GM21526 (cell line): ENCODE measurements at regions not wholly inside any gene's neighbourhood (a gene's known extent, or its start where the extent isn't known, plus 50 kb on each side); places are given as distances from the start of the nearest gene placed in this dataset.

Experiments
- ATAC-seq: cut with Tn5 transposase; IDR thresholded peaks from one replicate; pipeline ENCODE4 v1.9.1; 2021; ENCODE audit warnings: moderate library complexity; ENCODE audit not compliant: unreplicated experiment, low FRiP score

DNA sequence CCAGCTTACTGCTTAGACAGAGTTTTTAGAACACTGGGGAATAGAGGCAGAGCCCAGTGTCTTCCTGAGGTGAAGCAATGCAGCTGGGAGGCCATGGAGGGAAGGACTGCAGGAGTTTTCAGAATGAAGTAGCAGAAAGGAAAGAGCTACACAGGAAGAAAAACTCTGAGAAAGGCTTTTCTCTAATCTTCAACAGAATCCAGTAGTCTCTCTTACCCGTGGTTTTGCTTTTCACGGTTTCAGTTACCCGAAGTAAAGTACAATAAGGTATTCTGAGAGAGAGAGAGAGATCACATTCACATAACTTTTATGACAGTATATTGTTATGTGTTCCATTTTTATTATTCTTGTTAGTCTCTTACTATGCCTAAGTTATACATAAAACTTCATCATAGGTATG is 761.6 kb downstream of the BCL11B start:
- no peak for ATAC-seq

- ATAC-seq: no peak
Observed at GRCh38 chr14:98512501-98513251, 759.3 kb downstream of the BCL11B start.

GRCh38 chr14:98513558-98513957 is 758.4 kb downstream of the BCL11B start:
- ATAC-seq: no peak

GRCh38 chr14:98514016-98514415 is 758.0 kb downstream of the BCL11B start:
- ATAC-seq: no peak

DNA sequence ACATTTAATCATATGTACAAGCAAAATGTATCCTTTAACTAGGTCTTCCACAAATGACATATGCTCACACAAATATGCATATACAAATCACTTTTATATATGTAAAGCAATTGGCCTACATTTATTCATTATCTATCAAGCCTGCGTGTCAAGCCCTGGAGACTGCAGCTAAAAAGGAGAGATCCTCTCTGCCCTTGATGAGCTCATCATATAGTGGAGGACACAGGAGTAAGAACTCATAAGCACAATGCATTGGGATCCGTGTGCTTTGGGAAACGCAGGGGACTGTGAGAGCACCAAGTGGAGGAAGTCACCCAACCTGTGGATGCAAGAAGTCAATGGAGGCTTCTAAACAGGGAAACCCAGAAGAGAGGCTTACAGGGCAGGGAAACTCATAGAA is 735.7 kb downstream of the BCL11B start:
- no peak for ATAC-seq

- ATAC-seq: no peak
Observed at GRCh38 chr14:98542316-98542715, 729.7 kb downstream of the BCL11B start.

DNA sequence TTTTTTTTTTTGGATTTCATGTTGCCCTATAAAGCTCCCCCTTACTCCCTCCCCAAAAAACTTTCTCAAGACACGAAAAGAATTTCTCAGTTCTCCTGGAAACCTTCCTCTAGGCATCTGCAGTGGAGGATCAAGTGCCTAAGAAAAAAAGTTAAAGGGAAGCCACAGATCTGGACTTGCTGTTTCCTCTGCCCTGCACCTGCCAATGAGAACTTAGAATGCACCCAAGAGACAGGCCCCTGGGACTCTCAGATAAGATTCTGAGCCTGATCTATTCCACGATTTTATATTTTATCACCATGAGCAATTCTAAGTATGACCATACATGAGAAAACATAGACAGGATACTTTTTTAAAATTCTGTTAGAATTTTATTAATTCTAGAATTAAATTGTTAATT is 728.9 kb downstream of the BCL11B start:
- no peak for ATAC-seq

DNA sequence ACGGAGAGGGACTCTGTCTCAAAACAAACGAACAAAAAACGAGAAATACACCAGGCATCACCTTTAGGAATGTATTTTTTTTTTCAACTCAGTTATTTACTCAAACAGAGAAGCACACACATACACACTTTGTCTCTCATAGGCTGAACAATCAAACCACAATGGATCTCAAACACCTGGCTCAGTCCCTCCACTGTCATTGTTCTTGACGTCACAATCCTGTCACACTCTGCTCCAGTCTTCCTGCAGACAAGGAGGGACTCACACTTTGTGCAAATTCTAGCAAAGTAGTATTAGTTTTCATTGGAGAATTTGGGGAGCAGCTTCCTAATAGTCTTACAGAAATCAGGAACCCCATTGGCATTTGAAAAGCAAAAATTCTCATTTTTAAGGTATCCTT is 727.8 kb downstream of the BCL11B start:
- no peak for ATAC-seq

DNA sequence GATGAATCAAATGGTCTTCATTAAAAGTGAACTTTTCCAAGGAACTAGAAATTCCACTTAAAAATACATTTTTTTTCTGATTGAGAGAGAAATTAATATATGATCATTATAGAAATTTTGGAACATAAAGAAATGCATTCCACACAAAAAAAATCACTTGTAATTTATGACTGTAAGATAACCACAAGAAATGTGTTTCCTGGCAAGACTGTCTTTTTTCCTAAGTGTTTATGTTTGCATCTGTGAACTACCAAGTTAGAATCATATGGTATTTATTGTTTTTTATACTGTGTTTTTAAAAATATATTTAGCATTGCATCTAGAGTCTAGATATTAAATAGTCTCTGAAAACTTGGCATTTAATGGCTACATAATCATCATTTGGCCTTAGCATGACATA is 726.8 kb downstream of the BCL11B start:
- no peak for ATAC-seq

- ATAC-seq: no peak
Observed at GRCh38 chr14:98548071-98548686, 723.8 kb downstream of the BCL11B start.

- ATAC-seq: no peak
Observed at GRCh38 chr14:98551028-98551427, 721.0 kb downstream of the BCL11B start.

- no peak for ATAC-seq
Observed at GRCh38 chr14:98555440-98555839, 716.6 kb downstream of the BCL11B start.

- ATAC-seq: no peak
Observed at GRCh38 chr14:98564006-98564405, 708.0 kb downstream of the BCL11B start.

- no peak for ATAC-seq
Observed at GRCh38 chr14:98564541-98564940, 707.5 kb downstream of the BCL11B start.

DNA sequence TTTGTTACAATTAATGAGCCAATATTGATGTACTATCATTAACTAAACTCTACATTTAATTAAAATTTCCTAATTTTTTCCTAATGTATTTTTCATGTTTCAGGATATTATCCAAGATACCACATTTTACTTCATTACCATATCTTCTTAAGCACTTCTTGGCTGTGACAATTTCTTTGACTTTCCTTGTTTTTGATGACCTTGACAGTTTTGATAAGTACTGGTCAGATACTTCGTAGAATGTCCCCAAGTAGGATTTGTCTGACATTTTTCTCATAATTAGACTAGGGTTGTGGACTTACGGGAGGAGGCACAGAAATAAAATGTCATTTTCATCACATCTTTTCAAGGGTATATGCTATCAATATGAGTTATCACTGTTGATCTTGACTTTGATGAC is 700.9 kb downstream of the BCL11B start:
- ATAC-seq: no peak

GRCh38 chr14:98573082-98573481 is 698.9 kb downstream of the BCL11B start:
- no peak for ATAC-seq

GRCh38 chr14:98576463-98576862 is 695.5 kb downstream of the BCL11B start:
- ATAC-seq: no peak

- no peak for ATAC-seq
Observed at GRCh38 chr14:98578204-98578603, 693.8 kb downstream of the BCL11B start.

- ATAC-seq: no peak
Observed at GRCh38 chr14:98579140-98579539, 692.9 kb downstream of the BCL11B start.

DNA sequence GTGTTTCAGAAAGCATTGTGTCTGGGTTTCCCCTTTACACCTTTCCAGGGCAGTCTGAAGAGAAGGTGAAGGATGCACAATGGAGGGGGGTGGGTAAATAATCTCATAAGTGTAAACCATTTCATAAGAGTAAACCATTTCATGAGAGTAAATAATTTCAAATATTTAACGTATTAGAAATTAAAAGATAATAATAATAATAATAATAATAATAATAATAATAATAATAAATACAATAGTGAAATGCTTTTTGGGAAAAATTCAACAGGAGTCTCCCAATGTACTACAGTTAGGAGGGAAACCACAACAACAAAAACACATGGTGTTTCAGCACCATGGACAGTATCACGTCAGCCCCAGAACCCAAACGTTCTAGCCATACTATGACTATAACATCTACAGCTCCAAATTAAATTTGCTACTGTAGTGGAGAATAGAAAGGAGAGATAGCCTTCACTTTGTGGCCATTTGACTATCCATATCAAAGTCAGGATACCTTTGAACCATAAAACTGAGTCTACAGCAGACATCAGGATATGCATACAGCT is 691.8 kb downstream of the BCL11B start:
- ATAC-seq: no peak

GRCh38 chr14:98582276-98582675 is 689.7 kb downstream of the BCL11B start:
- no peak for ATAC-seq

DNA sequence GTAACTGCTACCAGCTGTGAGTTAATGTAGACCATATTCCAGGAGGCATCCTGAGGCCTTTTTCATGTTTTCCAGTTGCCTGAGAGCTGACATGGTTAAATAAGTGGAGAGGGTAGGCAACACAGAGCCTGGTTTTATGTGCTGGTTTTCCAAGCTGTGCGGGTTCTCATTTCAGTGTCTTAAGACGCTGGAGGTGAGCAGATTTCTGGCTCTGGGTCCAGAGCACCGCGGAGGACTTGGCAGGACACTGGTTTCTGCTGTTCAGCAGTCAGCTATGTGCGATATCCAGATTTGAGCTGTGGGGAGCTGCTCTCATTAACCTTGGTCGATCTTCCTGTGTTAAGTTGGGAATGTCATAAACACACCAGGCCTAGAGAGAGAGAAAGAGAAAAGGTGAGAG is 680.8 kb downstream of the BCL11B start:
- ATAC-seq: no peak
